ENCODE measurements at regions not wholly inside any gene's neighbourhood (a gene's known extent, or its start where the extent isn't known, plus 50 kb on each side); places are given as distances from the start of the nearest gene placed in this dataset.
"Not testable (repeated sequence)": the region's sequence is repeated elsewhere in the genome, so short reads cannot be mapped to it uniquely, and the experiment has no call there.

DNA sequence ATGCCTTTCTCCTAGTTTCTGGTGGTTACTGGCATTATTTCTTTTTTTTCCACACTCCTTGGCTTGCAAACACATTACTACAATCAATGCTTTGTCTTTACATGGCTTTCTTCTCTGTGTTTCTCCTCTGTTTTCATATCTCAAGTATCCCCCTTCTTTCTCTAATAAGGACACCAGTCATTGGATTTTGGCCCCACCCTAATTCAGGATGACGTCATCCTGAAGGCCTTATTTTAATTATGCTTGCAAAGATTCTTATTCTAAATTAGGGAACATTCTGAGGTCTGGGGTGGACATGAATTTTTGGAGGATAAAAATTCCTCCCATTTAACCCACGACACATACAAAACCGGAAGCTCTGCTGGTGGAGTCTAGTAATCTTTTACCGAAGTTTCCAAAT lies 1556.6 kb downstream of the DPP10 start:
- 46 to 60% methylated on average over 4 of the region's 4 CpGs for WGBS, 2 donors
- Histone ChIP-seq H3K27me3 (no peaks in the 10 kb centered on the region), H3K9me3 (peaks cover 0 to 11% (median 4%) of the 10 kb centered on the region in 4 donors), H3K27ac (no peak overlapping the region), H3K4me3 (no peak overlapping the region), H3K4me1 (no peaks in the 10 kb centered on the region), H3K36me3 (no peaks in the 10 kb centered on the region)
- DNase-seq (ENCODE audit: low spot score in 2 of 2) = no peak
- TF ChIP-seq EP300 (IDR thresholded peaks at IDR 0.05) (no peak), POLR2A (IDR thresholded peaks at IDR 0.05) (no peak)
- TF ChIP-seq, protein P1, sequence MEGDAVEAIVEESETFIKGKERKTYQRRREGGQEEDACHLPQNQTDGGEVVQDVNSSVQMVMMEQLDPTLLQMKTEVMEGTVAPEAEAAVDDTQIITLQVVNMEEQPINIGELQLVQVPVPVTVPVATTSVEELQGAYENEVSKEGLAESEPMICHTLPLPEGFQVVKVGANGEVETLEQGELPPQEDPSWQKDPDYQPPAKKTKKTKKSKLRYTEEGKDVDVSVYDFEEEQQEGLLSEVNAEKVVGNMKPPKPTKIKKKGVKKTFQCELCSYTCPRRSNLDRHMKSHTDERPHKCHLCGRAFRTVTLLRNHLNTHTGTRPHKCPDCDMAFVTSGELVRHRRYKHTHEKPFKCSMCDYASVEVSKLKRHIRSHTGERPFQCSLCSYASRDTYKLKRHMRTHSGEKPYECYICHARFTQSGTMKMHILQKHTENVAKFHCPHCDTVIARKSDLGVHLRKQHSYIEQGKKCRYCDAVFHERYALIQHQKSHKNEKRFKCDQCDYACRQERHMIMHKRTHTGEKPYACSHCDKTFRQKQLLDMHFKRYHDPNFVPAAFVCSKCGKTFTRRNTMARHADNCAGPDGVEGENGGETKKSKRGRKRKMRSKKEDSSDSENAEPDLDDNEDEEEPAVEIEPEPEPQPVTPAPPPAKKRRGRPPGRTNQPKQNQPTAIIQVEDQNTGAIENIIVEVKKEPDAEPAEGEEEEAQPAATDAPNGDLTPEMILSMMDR (IDR thresholded peaks at IDR 0.05) = no peak

GRCh38 chr2:116023026-116023425 lies 1580.6 kb downstream of the DPP10 start:
- Histone ChIP-seq H3K4me1 (no peaks in the 10 kb centered on the region), H3K36me3 (no peaks in the 10 kb centered on the region), H3K27me3 (no peaks in the 10 kb centered on the region), H3K9me3 (no peaks in the 10 kb centered on the region), H3K27ac (no peak overlapping the region), H3K4me3 (no peak overlapping the region)
- TF ChIP-seq, protein P1 (IDR thresholded peaks at IDR 0.05) = no peak
- TF ChIP-seq EP300 (IDR thresholded peaks at IDR 0.05) (no peak), POLR2A (IDR thresholded peaks at IDR 0.05) (no peak)
- no peak for DNase-seq (ENCODE audit: low spot score in 2 of 2)
- WGBS, 2 donors = 56 to 64% methylated on average over 2 of the region's 2 CpGs

DNA sequence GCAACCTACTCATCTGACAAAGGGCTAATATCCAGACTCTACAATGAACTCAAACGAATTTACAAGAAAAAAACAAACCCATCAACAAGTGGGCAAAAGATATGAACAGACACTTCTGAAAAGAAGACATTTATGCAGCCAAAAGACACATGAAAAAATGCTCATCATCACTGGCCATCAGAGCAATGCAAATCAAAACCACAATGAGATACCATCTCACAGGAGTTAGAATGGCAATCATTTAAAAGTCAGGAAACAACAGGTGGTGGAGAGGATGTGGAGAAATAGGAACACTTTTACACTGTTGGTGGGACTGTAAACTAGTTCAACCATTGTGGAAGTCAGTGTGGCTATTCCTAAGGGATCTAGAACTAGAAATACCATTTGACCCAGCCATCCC lies 1596.3 kb downstream of the DPP10 start:
- not testable (repeated sequence) for H3K9me3 ChIP-seq; H3K27ac ChIP-seq; H3K27me3 ChIP-seq; H3K4me3 ChIP-seq; H3K4me1 ChIP-seq; DNase-seq (ENCODE audit: low spot score in 2 of 2); H3K36me3 ChIP-seq
- WGBS, 2 donors = 70 to 78% methylated on average over 1 of the region's 1 CpG

GRCh38 chr2:116042530-116042929 lies 1600.1 kb downstream of the DPP10 start:
- H3K36me3 ChIP-seq = no peaks in the 10 kb centered on the region
- H3K27me3 ChIP-seq = no peaks in the 10 kb centered on the region
- 43 to 44% methylated on average over 1 of the region's 1 CpG for WGBS, 2 donors
- no peak overlapping the region for H3K4me3 ChIP-seq
- no peak for DNase-seq (ENCODE audit: low spot score in 2 of 2)
- TF ChIP-seq POLR2A (IDR thresholded peaks at IDR 0.05) = no peak
- no peak for TF ChIP-seq EP300 (IDR thresholded peaks at IDR 0.05)
- TF ChIP-seq, protein P1 (IDR thresholded peaks at IDR 0.05) = no peak
- no peaks in the 10 kb centered on the region for H3K9me3 ChIP-seq
- no peak overlapping the region for H3K27ac ChIP-seq
- H3K4me1 ChIP-seq = no peaks in the 10 kb centered on the region

- 55 to 56% methylated on average over 2 of the region's 2 CpGs for WGBS, 2 donors
- DNase-seq (ENCODE audit: low spot score in 2 of 2) = no peak
- no peak overlapping the region for H3K4me3 ChIP-seq
- H3K9me3 ChIP-seq = peaks cover 0 to 8% (median 0%) of the 10 kb centered on the region in 4 donors
- TF ChIP-seq EP300 (IDR thresholded peaks at IDR 0.05) (no peak), POLR2A (IDR thresholded peaks at IDR 0.05) (no peak)
- TF ChIP-seq, protein P1 (IDR thresholded peaks at IDR 0.05) = no peak
- no peak overlapping the region for H3K27ac ChIP-seq
- no peaks in the 10 kb centered on the region for H3K36me3 ChIP-seq
- no peaks in the 10 kb centered on the region for H3K27me3 ChIP-seq
- no peaks in the 10 kb centered on the region for H3K4me1 ChIP-seq
Observed at GRCh38 chr2:116057538-116057937, 1615.1 kb downstream of the DPP10 start.

DNA sequence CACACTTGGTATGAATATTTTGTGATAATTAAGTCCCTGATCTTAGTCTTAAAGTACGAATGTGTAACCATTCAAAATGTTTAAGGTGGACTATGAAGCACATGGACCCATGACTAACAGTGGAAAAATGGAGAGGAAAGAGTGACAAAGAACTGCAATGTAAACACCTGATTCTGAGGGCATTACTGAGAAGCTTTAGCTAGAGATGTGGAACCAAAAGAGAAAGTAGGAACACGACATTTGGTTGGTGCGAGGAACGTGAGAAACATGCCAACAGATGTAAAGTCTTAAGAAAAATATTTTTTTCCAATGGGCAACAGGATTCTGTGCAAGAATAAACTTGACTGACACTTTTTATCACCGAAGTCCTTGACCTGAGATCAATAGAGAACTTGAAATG lies 1618.6 kb downstream of the DPP10 start:
- TF ChIP-seq, protein P1 (IDR thresholded peaks at IDR 0.05) = no peak
- TF ChIP-seq EP300 (IDR thresholded peaks at IDR 0.05) = no peak
- H3K4me3 ChIP-seq = no peak overlapping the region
- H3K4me1 ChIP-seq = no peaks in the 10 kb centered on the region
- H3K36me3 ChIP-seq = no peaks in the 10 kb centered on the region
- H3K9me3 ChIP-seq = no peaks in the 10 kb centered on the region
- H3K27ac ChIP-seq = no peak overlapping the region
- no peaks in the 10 kb centered on the region for H3K27me3 ChIP-seq
- DNase-seq (ENCODE audit: low spot score in 2 of 2) = no peak
- 80 to 88% methylated on average over 5 of the region's 5 CpGs for WGBS, 2 donors

Data from tibial nerve (tissue), 4 donors.